HG03139 (cell line): ENCODE measurements at regions not wholly inside any gene's neighbourhood (a gene's known extent, or its start where the extent isn't known, plus 50 kb on each side); places are given as distances from the start of the nearest gene placed in this dataset.

ENCODE experiments used
- ATAC-seq: cut with Tn5 transposase; IDR thresholded peaks from one replicate; pipeline ENCODE4 v1.9.1; 2021; ENCODE audit not compliant: unreplicated experiment

GRCh38 chr13:78341032-78341431, 262.3 kb downstream of the POU4F1 start:
- no peak for ATAC-seq

- ATAC-seq = no peak
Measured at GRCh38 chr13:78339927-78340326, 263.4 kb downstream of the POU4F1 start.

GRCh38 chr13:78334059-78334458, 269.3 kb downstream of the POU4F1 start:
- no peak for ATAC-seq

DNA sequence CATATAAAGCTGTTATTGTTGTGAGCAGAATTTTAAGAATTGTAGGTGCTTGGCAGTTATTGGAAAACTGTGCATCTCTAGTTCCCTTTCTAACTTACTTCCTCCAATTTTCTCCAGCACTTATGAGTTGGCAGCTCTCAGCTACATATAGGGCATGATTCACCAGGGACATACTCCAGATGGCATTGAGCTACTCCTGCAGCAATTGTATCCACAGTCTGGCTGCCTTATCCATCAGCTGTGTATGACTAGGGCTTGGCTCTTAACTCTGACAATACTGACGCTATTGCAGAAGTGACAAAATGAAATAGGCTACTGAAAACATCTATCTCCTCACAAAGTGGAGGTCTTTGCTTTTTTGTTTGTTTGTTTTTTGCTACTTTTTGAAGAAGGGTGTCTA, 276.7 kb downstream of the POU4F1 start:
- no peak for ATAC-seq

DNA sequence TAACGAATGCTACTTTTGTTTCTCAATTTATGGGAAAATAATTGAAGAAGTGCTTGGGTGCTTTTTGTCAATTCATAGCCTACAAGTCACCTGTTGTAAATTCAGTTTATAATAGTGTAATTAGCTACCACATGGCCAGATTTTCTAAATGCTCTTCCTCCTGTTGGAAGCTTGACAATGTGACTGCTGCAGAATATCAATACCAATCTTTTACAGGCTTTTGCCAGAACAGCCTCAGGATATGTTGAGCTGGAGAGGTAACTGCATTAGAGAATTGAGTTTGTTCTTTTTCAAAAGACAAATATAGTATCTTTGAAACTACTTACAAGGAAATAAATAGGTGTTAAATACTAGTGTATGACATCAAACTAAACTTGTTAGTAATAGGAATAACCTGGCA, 277.8 kb downstream of the POU4F1 start:
- ATAC-seq = no peak

- ATAC-seq = no peak
Measured at GRCh38 chr13:78323848-78324247, 279.5 kb downstream of the POU4F1 start.

DNA sequence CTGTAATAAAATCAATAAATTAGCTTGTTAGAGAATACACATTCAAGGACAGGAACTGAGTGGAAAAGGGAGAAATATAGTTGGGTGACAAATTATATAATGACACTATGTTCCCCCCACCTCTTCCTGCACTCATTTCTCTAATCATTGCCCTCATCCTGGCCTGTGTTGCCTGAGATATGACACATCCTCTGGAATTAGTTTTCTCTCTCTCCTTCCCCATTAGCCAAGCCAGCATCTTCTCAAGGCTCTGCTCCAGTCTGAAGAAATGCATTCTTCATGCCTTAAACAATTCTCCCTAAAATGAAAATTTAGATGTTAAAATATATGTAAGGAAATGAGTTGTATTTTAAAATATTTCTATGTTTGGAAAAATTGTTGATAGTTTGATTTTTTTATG, 280.3 kb downstream of the POU4F1 start:
- no peak for ATAC-seq

GRCh38 chr13:78319101-78319627, 284.2 kb downstream of the POU4F1 start:
- ATAC-seq = no peak

- ATAC-seq = no peak
Measured at GRCh38 chr13:78317030-78317429, 286.3 kb downstream of the POU4F1 start.

DNA sequence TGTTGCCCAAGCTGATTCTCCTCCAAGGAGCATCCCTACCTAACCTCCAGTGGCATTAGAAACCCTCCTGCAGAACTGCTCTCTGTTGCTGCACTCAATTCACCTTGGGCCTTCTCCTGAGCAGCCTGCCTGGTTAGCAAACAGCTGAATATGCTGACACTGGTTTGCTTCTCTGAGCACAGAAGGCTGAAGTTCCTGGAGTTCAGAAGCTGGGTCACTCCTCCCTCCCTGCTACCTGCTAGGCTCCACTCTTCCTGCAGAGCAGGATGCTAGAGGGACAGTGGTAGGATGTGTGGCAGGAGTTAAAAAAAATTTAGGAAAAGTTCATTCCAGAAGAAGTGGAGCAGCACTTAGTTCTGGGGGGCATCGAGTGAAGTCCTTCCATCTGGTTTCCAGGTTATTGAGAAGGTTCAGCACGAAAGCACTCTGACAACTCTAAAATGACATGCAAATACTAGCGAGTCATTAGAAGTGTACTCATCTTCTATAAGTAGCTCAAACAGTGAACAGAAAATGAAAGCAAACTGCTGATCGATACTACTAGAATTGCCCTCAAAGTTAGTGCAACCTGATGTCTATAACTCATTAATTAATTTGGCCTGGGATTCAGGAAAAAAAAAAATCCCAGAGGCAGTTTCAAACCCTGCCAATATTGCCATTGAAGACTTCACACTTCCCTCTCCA, 293.7 kb downstream of the POU4F1 start:
- no peak for ATAC-seq

GRCh38 chr13:78306519-78307206, 296.7 kb downstream of the POU4F1 start:
- no peak for ATAC-seq

DNA sequence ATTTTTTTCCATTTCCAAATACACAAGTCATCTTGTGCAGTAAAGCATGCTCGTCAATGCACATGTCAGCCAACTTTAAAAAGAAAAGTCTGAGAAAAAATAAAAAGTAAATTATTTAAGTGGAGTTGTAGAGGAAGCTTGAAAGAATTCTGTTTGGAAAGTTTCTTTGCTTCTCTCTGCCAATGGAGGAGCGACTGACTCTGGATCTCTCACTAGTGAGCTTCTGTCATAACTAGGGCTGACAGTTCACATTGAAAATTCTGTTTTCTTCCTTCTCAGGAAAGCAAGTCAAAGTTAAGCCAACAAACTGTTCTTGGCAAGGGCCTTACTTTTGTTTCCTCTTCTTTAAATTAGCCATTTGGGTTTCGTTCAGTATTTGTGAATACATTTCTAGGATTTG, 298.2 kb downstream of the POU4F1 start:
- no peak for ATAC-seq

GRCh38 chr13:78299832-78300623, 303.3 kb downstream of the POU4F1 start:
- ATAC-seq = peak; percentile 62

GRCh38 chr13:78298657-78299056, 304.7 kb downstream of the POU4F1 start:
- no peak for ATAC-seq

- ATAC-seq = no peak
Measured at GRCh38 chr13:78286748-78287147, 316.6 kb downstream of the POU4F1 start.

DNA sequence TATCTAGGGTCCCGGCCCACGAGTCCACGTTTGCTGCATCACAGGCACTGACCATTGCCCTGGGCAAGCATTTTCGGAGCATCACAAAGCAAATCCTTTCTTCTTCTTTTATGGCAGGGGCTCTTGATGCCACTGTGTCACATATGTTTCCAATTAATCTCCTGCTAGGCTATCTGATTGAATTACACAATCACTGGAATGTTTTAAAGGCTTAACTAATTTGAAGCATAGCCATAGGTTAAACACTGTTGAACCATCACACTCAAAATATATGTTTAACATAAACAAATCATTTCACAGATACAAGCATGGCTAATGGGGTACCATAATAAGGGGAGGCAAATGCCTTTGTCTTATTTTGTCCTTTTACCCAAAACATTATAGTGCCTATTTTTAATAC, 338.3 kb downstream of the POU4F1 start:
- ATAC-seq = no peak

- ATAC-seq = no peak
Measured at GRCh38 chr13:78258304-78258703, 339.7 kb upstream of the EDNRB start.

DNA sequence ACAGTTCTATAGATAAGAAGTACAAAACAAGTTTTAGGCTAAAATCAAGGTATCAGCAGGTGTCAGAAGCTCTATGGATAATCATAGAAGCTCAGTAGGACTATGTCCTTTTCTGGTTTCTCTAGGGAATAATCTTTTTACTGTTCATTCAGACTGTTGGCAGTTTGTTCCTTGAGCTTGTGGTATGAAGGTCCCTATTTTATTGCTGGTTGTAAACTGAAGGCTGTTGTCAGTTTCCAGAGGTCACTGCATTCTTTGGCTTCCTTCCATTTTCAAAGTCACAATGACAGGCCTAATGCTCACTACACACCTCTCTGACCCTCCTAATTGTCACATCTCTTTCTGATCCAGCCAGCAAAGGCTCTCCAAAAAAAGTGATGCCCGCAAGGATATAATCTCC, 337.9 kb upstream of the EDNRB start:
- no peak for ATAC-seq

- ATAC-seq = no peak
Measured at GRCh38 chr13:78254113-78254512, 335.5 kb upstream of the EDNRB start.

GRCh38 chr13:78247362-78247761, 328.7 kb upstream of the EDNRB start:
- ATAC-seq = no peak

DNA sequence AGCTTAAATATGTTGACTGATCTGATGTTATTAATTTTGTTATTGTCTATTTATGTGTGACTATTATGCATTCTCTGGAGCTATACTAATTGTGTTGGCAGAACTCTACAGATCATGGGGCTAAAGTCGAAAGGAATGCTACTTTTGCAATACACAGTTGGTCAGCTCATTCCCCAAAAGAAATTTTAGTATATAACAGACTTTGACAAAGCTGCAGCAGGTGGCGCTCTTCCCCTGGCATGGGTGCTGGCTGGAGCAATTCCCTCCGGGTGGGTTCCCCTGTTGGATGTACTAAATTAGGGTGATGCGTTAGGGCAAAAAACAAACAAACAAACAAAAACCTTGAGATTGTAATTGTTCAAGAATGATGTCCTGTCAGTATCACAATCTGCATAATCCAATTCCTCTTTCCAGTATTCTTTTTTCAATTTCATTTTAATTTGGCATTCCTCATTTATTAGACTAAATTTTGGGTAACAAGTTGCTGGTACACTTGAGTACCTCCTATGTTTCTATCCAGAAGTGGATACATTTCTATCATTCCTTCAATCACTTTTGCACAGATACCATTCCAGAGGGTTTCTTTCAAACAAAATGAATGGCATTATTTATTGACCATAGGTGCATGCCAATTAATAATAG, 322.8 kb upstream of the EDNRB start:
- no peak for ATAC-seq
